OCI-LY7 (cell line): ENCODE measurements at regions not wholly inside any gene's neighbourhood (a gene's known extent, or its start where the extent isn't known, plus 50 kb on each side); places are given as distances from the start of the nearest gene placed in this dataset.

ENCODE experiments used
- BruUV-seq: library from RNA; stranded (reverse); fragments of 400-500 nt; replicated peaks from 2 replicates; lab custom pipeline; 2021; lab: Mats Ljungman, UMichigan
- CTCF ChIA-PET: fragments of 300-600 bp; sonication (Branson Sonifier 250); formaldehyde crosslinking; loops from one replicate; lab custom pipeline; 2022; ENCODE audit warnings: antibody characterized with exemption; ENCODE audit not compliant: unreplicated experiment; lab: Charles Lee
- POLR2A ChIA-PET: fragments of 300-600 bp; sonication (Branson Sonifier 250); formaldehyde crosslinking; loops from one replicate; lab custom pipeline; 2022; ENCODE audit warnings: antibody characterized with exemption; lab: Charles Lee
- DNase-seq: peaks from one replicate; pipeline ENCODE4 v3.0.0-alpha.2; 2015; ENCODE audit warnings: low spot score
- H2AFZ ChIP-seq: fragments of 200-600 bp; sonication (generic), shearing (Covaris generic); 2 replicates; pipeline ENCODE4 v1.6.1; 2014; ENCODE audit warnings: mild to moderate bottlenecking, antibody characterized with exemption, low read length, moderate library complexity
- H3K27ac ChIP-seq: fragments of 200-600 bp; sonication (generic); 2 replicates; pipeline ENCODE4 v1.5.1; 2014; ENCODE audit warnings: mixed run types, low read depth, mild to moderate bottlenecking, moderate library complexity, low read length, inconsistent platforms; ENCODE audit not compliant: poor library complexity, severe bottlenecking
- H3K36me3 ChIP-seq: fragments of 200-600 bp; sonication (generic); 2 replicates; pipeline ENCODE4 v1.6.1; 2014; ENCODE audit warnings: mild to moderate bottlenecking, antibody characterized with exemption, low read length, moderate library complexity, mixed read lengths; ENCODE audit not compliant: insufficient read depth
- H3K4me1 ChIP-seq: fragments of 200-600 bp; sonication (generic); 2 replicates; pipeline ENCODE4 v1.5.1; 2014; ENCODE audit warnings: mild to moderate bottlenecking, low read length; ENCODE audit not compliant: insufficient read depth, poor library complexity, severe bottlenecking
- H3K4me2 ChIP-seq: fragments of 200-600 bp; sonication (generic); 2 replicates; pipeline ENCODE4 v1.6.1; 2014; ENCODE audit warnings: mild to moderate bottlenecking, low read length
- H3K4me3 ChIP-seq: fragments of 200-600 bp; sonication (generic); 2 replicates; pipeline ENCODE4 v1.5.1; 2014; ENCODE audit warnings: mild to moderate bottlenecking, low read depth, low read length; ENCODE audit not compliant: poor library complexity, severe bottlenecking
- H3K79me2 ChIP-seq: fragments of 200-600 bp; sonication (generic); 2 replicates; pipeline ENCODE4 v1.6.1; 2016; ENCODE audit warnings: low read depth, mild to moderate bottlenecking, low read length, moderate library complexity, mixed read lengths; ENCODE audit not compliant: insufficient read depth
- H3K9me2 ChIP-seq: fragments of 200-600 bp; sonication (generic); 2 replicates; pipeline ENCODE4 v1.6.1; 2016; ENCODE audit warnings: mild to moderate bottlenecking, low read length, mixed read lengths; ENCODE audit not compliant: insufficient read depth
- H3K9me3 ChIP-seq: fragments of 200-600 bp; sonication (generic); 2 replicates; pipeline ENCODE4 v1.6.1; 2014; ENCODE audit warnings: mild to moderate bottlenecking, mixed run types, low read length, mixed read lengths
- H4K20me1 ChIP-seq: fragments of 200-600 bp; sonication (generic); 2 replicates; pipeline ENCODE4 v1.6.1; 2014; ENCODE audit warnings: mild to moderate bottlenecking, antibody characterized with exemption, low read length, moderate library complexity, mixed read lengths; ENCODE audit not compliant: insufficient read depth
- CTCF ChIP-seq: fragments of 200-600 bp; sonication (generic); conservative IDR thresholded peaks from 2 replicates; pipeline ENCODE4 v1.5.1; 2014; ENCODE audit warnings: mild to moderate bottlenecking, antibody characterized with exemption, low read length, moderate library complexity, mixed read lengths
- EZH2phosphoT487 ChIP-seq: fragments of 200-600 bp; sonication (generic); IDR thresholded peaks from 2 replicates; pipeline ENCODE4 v1.6.1; 2018; ENCODE audit warnings: low read depth, borderline replicate concordance, mild to moderate bottlenecking, mixed run types, antibody characterized with exemption, low read length, moderate library complexity, mixed read lengths
- intact Hi-C: fragments of 100-400 bp; cut with micrococcal nuclease; formaldehyde crosslinking; loops from one replicate; pipeline ENCODE4 v1.10.0; 2022; ENCODE audit not compliant: unreplicated experiment

DNA sequence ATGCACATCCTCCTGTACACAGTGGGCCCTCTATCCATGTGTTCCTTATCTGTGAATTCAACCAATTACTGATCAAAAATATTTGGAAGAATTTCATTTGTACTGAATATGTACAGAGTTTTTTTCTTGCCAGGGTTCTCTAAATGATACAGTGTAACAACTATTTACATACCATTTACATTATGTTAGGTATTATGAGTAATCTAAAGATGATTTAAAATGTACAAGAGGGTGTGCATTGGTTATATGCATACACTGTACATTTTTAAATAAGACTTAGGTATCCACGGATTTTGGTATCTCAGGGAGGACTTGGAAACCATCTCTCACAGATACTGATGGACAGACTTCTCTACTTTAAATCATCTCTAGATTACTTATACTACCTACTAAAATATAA is 1333.9 kb downstream of the PCDH18 start:
- POLR2A ChIA-PET = no interaction called here
- H2AFZ ChIP-seq = no peak overlapping the region

GRCh38 chr4:136194962-136195361 is 1337.3 kb downstream of the PCDH18 start:
- no TSS peak for BruUV-seq
- no peak for DNase-seq
- Histone ChIP-seq H3K36me3 (no peaks in the 10 kb centered on the region), H2AFZ (no peak overlapping the region), H3K9me2 (no peaks in the 10 kb centered on the region), H3K79me2 (no peaks in the 10 kb centered on the region), H3K4me2 (no peak overlapping the region), H4K20me1 (no peaks in the 10 kb centered on the region), H3K9me3 (no peaks in the 10 kb centered on the region), H3K4me3 (no peak overlapping the region), H3K4me1 (no peaks in the 10 kb centered on the region), H3K27ac (no peak overlapping the region)
- POLR2A ChIA-PET = no interaction called here
- TF ChIP-seq EZH2phosphoT487 = no peak
- TF ChIP-seq CTCF = no peak
- intact Hi-C loops = no loop called here
- CTCF ChIA-PET = no interaction called here

More for the DNA sequence above, 1333.9 kb downstream of the PCDH18 start:
- no peaks in the 10 kb centered on the region for H3K4me1 ChIP-seq
- H4K20me1 ChIP-seq = no peaks in the 10 kb centered on the region
- no TSS peak for BruUV-seq
- intact Hi-C loops = no loop called here
- no peaks in the 10 kb centered on the region for H3K9me2 ChIP-seq
- no peaks in the 10 kb centered on the region for H3K36me3 ChIP-seq
- H3K9me3 ChIP-seq = no peaks in the 10 kb centered on the region
- CTCF ChIA-PET = no interaction called here
- no peak overlapping the region for H3K4me2 ChIP-seq
- DNase-seq = no peak
- no peaks in the 10 kb centered on the region for H3K79me2 ChIP-seq
- TF ChIP-seq EZH2phosphoT487 (no peak), CTCF (no peak)
- no peak overlapping the region for H3K4me3 ChIP-seq
- no peak overlapping the region for H3K27ac ChIP-seq

GRCh38 chr4:136186650-136187049 is 1345.6 kb downstream of the PCDH18 start:
- H3K4me2 ChIP-seq = no peak overlapping the region
- no peak overlapping the region for H3K4me3 ChIP-seq
- H4K20me1 ChIP-seq = no peaks in the 10 kb centered on the region; the same call in 1 of the 2 replicates
- ChIA-PET CTCF (no interaction called here), POLR2A (interaction anchor here (0.6 kb wide), 1 partner anchor 20 kb away, joined by 3 read pairs; no protein-coding TSS in a partner anchor)
- H3K27ac ChIP-seq = no peak overlapping the region
- no peaks in the 10 kb centered on the region for H3K4me1 ChIP-seq
- no peaks in the 10 kb centered on the region for H3K9me2 ChIP-seq
- H3K9me3 ChIP-seq = no peaks in the 10 kb centered on the region
- intact Hi-C loops = no loop called here
- no peaks in the 10 kb centered on the region for H3K79me2 ChIP-seq
- TF ChIP-seq EZH2phosphoT487 (no peak), CTCF (no peak)
- H3K36me3 ChIP-seq = no peaks in the 10 kb centered on the region
- BruUV-seq = no TSS peak
- H2AFZ ChIP-seq = no peak overlapping the region
- DNase-seq = no peak
